Body of pancreas (tissue), 4 donors: ENCODE measurements at regions not wholly inside any gene's neighbourhood (a gene's known extent, or its start where the extent isn't known, plus 50 kb on each side); places are given as distances from the start of the nearest gene placed in this dataset.
A peak's percentile ranks its signal among the peaks of the same experiment; 100 is the strongest.

Experiments
- ATAC-seq: fragments of 150-250 bp; one replicate; pipeline ENCODE4 v1.9.1; 2016
- DNase-seq, 4 donors: peaks; one replicate each; pipeline ENCODE4 v3.0.0-alpha.2; 2019
- H3K27ac ChIP-seq, 4 donors: fragments of 200-600 bp; sonication (generic); 1 replicate in 3 of 4; 2 replicates in 1 of 4; pipeline versions ENCODE4 v1.5.1 to v1.6.1; 2016 to 2019; ENCODE audit warnings: mild to moderate bottlenecking in 1 of 4, mixed read lengths in 1 of 4, moderate library complexity in 1 of 4
- H3K27me3 ChIP-seq, 2 donors: fragments of 200-600 bp; sonication (generic); one replicate each; pipeline ENCODE4 v1.6.0; 2016; ENCODE audit warnings: mild to moderate bottlenecking in 1 of 2
- H3K36me3 ChIP-seq, 2 donors: fragments of 200-600 bp; sonication (generic); replicated peaks in 1 of 2; 2 replicates each; pipeline ENCODE4 v1.5.1; 2016; ENCODE audit warnings: low read depth in 2 of 2; ENCODE audit not compliant: insufficient read depth in 1 of 2
- H3K4me1 ChIP-seq: fragments of 200-600 bp; sonication (generic); one replicate; pipeline ENCODE4 v1.6.0; 2016
- H3K4me3 ChIP-seq, 2 donors: fragments of 200-600 bp; sonication (generic); 1 replicate in 1 of 2; 2 replicates in 1 of 2; pipeline ENCODE4 v1.5.1; 2016 to 2019
- H3K9me3 ChIP-seq, 3 donors: fragments of 200-600 bp; sonication (generic); 1 replicate in 2 of 3; 2 replicates in 1 of 3; pipeline ENCODE4 v1.5.1; 2016
- CTCF ChIP-seq, 7 experiments: fragments of 450-650 bp in 4 of 7; fragments of 200-600 bp in 3 of 7; sonication (generic) in 3 of 7; IDR thresholded peaks; one replicate each; pipeline ENCODE4 v1.5.1; 2016 to 2019; ENCODE audit warnings: antibody characterized with exemption in 7 of 7
- POLR2A ChIP-seq, 3 donors: fragments of 450-650 bp; IDR thresholded peaks; one replicate each; pipeline ENCODE4 v1.6.1; 2016; ENCODE audit warnings: antibody characterized with exemption in 3 of 3, mild to moderate bottlenecking in 2 of 3
- WGBS, 2 donors: methylation state at CpG; one replicate each; pipeline ENCODE4 v1.1.5; 2017; 5-methylcytosine and 5-hydroxymethylcytosine counted together
- intact Hi-C: fragments of 100-400 bp; cut with DNase I; formaldehyde crosslinking; loops from one replicate; pipeline ENCODE4 v1.15.1; 2023

GRCh38 chrX:99192421-99192820 is 1217.7 kb downstream of the PCDH19 start:
- Histone ChIP-seq H3K27me3 (no peaks in the 10 kb centered on the region), H3K4me3 (no peak overlapping the region), H3K27ac (no peak overlapping the region), H3K36me3 (no peaks in the 10 kb centered on the region), H3K9me3 (no peaks in the 10 kb centered on the region), H3K4me1 (no peaks in the 10 kb centered on the region)
- TF ChIP-seq CTCF (IDR thresholded peaks at IDR 0.05) (no peak), POLR2A (IDR thresholded peaks at IDR 0.05) (no peak)
- intact Hi-C loops = no loop called here
- ATAC-seq (no peak), DNase-seq (no peak)
- WGBS, 2 donors = 0 to 40% methylated on average over 1 of the region's 1 CpG

DNA sequence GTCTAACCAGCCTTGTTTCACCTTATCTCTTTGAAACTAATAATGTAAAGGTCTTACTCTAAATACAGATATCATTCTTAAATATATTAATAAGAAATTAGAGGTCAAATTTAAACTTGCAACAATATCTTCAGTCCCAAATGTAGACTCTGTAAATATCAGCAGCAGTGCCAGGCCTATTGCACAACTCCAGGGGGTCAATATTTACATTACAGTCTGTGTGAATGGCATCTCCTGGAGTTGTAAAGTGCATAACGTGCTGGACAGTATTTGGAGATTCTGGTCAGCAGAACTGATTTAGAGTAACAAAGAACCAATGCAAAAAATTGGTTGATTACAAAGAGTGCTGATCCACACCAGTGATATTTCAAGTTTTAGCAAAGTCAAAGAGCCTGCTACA is 1225.9 kb downstream of the PCDH19 start:
- Histone ChIP-seq H3K4me1 (no peaks in the 10 kb centered on the region), H3K9me3 (no peaks in the 10 kb centered on the region), H3K36me3 (no peaks in the 10 kb centered on the region), H3K27me3 (no peaks in the 10 kb centered on the region), H3K27ac (no peak overlapping the region), H3K4me3 (no peak overlapping the region)
- ATAC-seq (no peak), DNase-seq (peak in 3 of 4 donors; percentile 3 to 38 (median 16))
- no peak for TF ChIP-seq CTCF (IDR thresholded peaks at IDR 0.05)
- intact Hi-C loops = no loop called here
- 12 to 21% methylated on average over 1 of the region's 1 CpG for WGBS, 2 donors

- TF ChIP-seq POLR2A (IDR thresholded peaks at IDR 0.05) (no peak), CTCF (IDR thresholded peaks at IDR 0.05) (no peak)
- intact Hi-C loops = no loop called here
- no peak overlapping the region for H3K4me3 ChIP-seq
- ATAC-seq (no peak), DNase-seq (no peak)
- H3K4me1 ChIP-seq = no peaks in the 10 kb centered on the region
- H3K36me3 ChIP-seq = no peaks in the 10 kb centered on the region
- no peaks in the 10 kb centered on the region for H3K27me3 ChIP-seq
- 55 to 63% methylated on average over 3 of the region's 3 CpGs for WGBS, 2 donors
- H3K27ac ChIP-seq = no peak overlapping the region
- H3K9me3 ChIP-seq = no peaks in the 10 kb centered on the region
Measured at GRCh38 chrX:99172958-99173357, 1237.1 kb downstream of the PCDH19 start.

DNA sequence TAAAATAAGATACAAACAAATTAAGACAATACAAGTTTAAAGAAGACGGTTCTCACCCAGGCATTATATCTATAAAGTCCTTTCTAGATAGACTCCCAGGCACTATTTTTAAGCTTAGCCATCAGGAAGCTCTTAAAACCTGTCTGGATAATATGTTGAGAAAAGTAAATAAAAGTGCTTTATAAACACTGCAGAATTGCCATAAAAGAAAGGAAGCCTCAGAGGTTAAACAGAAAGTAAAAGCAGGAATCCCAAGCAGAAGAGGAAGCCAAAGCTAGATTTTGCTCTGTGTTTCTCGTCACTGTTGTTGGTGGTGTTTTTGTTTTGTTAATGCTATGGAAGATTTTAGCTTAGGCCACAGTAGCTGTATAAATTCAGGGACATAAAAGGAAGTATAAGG is 1267.3 kb downstream of the PCDH19 start:
- Histone ChIP-seq H3K4me3 (no peak overlapping the region), H3K4me1 (no peaks in the 10 kb centered on the region), H3K9me3 (no peaks in the 10 kb centered on the region), H3K27ac (no peak overlapping the region), H3K27me3 (no peaks in the 10 kb centered on the region), H3K36me3 (no peaks in the 10 kb centered on the region)
- intact Hi-C loops = no loop called here
- 43 to 46% methylated on average over 2 of the region's 2 CpGs for WGBS, 2 donors
- ATAC-seq = no peak
- no peak for DNase-seq
- no peak for TF ChIP-seq CTCF (IDR thresholded peaks at IDR 0.05)
- no peak for TF ChIP-seq POLR2A (IDR thresholded peaks at IDR 0.05)

- no peak overlapping the region for H3K4me3 ChIP-seq
- H3K36me3 ChIP-seq = no peaks in the 10 kb centered on the region
- DNase-seq (no peak), ATAC-seq (no peak)
- H3K4me1 ChIP-seq = no peaks in the 10 kb centered on the region
- no peaks in the 10 kb centered on the region for H3K27me3 ChIP-seq
- H3K9me3 ChIP-seq = no peaks in the 10 kb centered on the region
- 37 to 53% methylated on average over 3 of the region's 3 CpGs for WGBS, 2 donors
- H3K27ac ChIP-seq = no peak overlapping the region
- TF ChIP-seq CTCF (IDR thresholded peaks at IDR 0.05) (no peak), POLR2A (IDR thresholded peaks at IDR 0.05) (no peak)
- intact Hi-C loops = no loop called here
Measured at GRCh38 chrX:99137488-99137887, 1272.6 kb downstream of the PCDH19 start.
